Erythroblast (primary cell): ENCODE measurements at regions not wholly inside any gene's neighbourhood (a gene's known extent, or its start where the extent isn't known, plus 50 kb on each side); places are given as distances from the start of the nearest gene placed in this dataset.

Source experiments
- GATA1 ChIP-seq: IDR thresholded peaks from 2 replicates; pipeline ENCODE4 v1.6.1; 2011; ENCODE audit warnings: low read depth, mild to moderate bottlenecking, control low read depth, low read length, moderate library complexity
- POLR2A ChIP-seq: IDR thresholded peaks from 2 replicates; pipeline ENCODE4 v1.6.1; 2011; ENCODE audit warnings: mild to moderate bottlenecking, low read length

GRCh38 chr1:80533093-80533492 lies 1267.6 kb upstream of the ADGRL2 start:
- TF ChIP-seq POLR2A (no peak), GATA1 (no peak)
